ENCODE measurements at regions not wholly inside any gene's neighbourhood (a gene's known extent, or its start where the extent isn't known, plus 50 kb on each side); places are given as distances from the start of the nearest gene placed in this dataset.

- TF ChIP-seq JUND (IDR thresholded peaks at IDR 0.05) = no peak
- no peak for TF ChIP-seq MAX (IDR thresholded peaks at IDR 0.05)
- no peak for TF ChIP-seq SP1 (IDR thresholded peaks at IDR 0.05; ENCODE audit: low read depth)
- no peak for TF ChIP-seq YY1 (IDR thresholded peaks at IDR 0.05; ENCODE audit: extremely low read depth, insufficient replicate concordance, low read depth, low read length)
- no peak for TF ChIP-seq ZNF274 (IDR thresholded peaks at IDR 0.05; ENCODE audit: low read depth, low read length)
- TF ChIP-seq CBX3 (IDR thresholded peaks at IDR 0.05; ENCODE audit: low read depth) = no peak
- TF ChIP-seq ZBTB33 (IDR thresholded peaks at IDR 0.05; ENCODE audit: extremely low read depth, insufficient replicate concordance, low read length) = no peak
- no peak for TF ChIP-seq SIN3A (IDR thresholded peaks at IDR 0.05; ENCODE audit: low read depth)
- TF ChIP-seq EGR1 (IDR thresholded peaks at IDR 0.05; ENCODE audit: low read depth) = no peak
- no peak for TF ChIP-seq SRF (IDR thresholded peaks at IDR 0.05; ENCODE audit: low read depth)
- TF ChIP-seq EZH2phosphoT487 (IDR thresholded peaks at IDR 0.05; ENCODE audit: borderline replicate concordance) = no peak
- no peak for TF ChIP-seq RAD21 (IDR thresholded peaks at IDR 0.05; ENCODE audit: low read depth)
- no peak for TF ChIP-seq TCF7L2 (IDR thresholded peaks at IDR 0.05; ENCODE audit: borderline replicate concordance, extremely low read depth, insufficient read depth, insufficient read length)
- TF ChIP-seq REST (IDR thresholded peaks at IDR 0.05; ENCODE audit: low read depth) = no peak
- TF ChIP-seq ATF3 (IDR thresholded peaks at IDR 0.05) = no peak
- TF ChIP-seq CTCF (IDR thresholded peaks at IDR 0.05 in 2 of 3, conservative IDR thresholded peaks at IDR 0.05 in 1 of 3; ENCODE audit: borderline replicate concordance in 1 of 3, insufficient read depth in 1 of 3, low read depth in 2 of 3, low read length in 2 of 3) = no peak
- Histone ChIP-seq H3K9me2 (ENCODE audit: insufficient read depth) (no peaks in the 10 kb centered on the region), H2AFZ (ENCODE audit: low read depth, low read length, poor library complexity, severe bottlenecking) (no peak overlapping the region), H3K9ac (ENCODE audit: low read length) (no peak overlapping the region), H4K20me1 (ENCODE audit: insufficient read depth) (no peaks in the 10 kb centered on the region), H3K27me3 (ENCODE audit: insufficient read depth, low read length) (no peaks in the 10 kb centered on the region), H3K79me2 (ENCODE audit: insufficient read depth, low read length) (no peaks in the 10 kb centered on the region), H3K4me3 (replicated peaks in 1 of 2; ENCODE audit: low read depth in 1 of 2, low read length in 2 of 2) (no peak overlapping the region), H3K27ac (ENCODE audit: low read depth, low read length) (no peak overlapping the region), H3K9me3 (ENCODE audit: control insufficient read depth in 1 of 2, insufficient read depth in 1 of 2, low read depth in 1 of 2, low read length in 2 of 2) (no peaks in the 10 kb centered on the region), H3K4me1 (ENCODE audit: control insufficient read depth in 1 of 2, insufficient read depth in 2 of 2, low read length in 2 of 2) (peaks cover 0 to 7% of the 10 kb centered on the region in 2 experiments; a peak in 2 of 4 replicates), H3K4me2 (ENCODE audit: low read length) (no peak overlapping the region), H3K36me3 (ENCODE audit: control insufficient read depth in 1 of 2, insufficient read depth in 2 of 2, low read length in 2 of 2) (no peaks in the 10 kb centered on the region)
- BruUV-seq (replicated peaks) = no TSS peak
- ChIA-PET CTCF (interaction anchor here (1.0 kb wide), 1 partner anchor 34 kb away, joined by 3 read pairs; no protein-coding TSS in a partner anchor), RAD21 (ENCODE audit: low non-redundant PET in 1 of 2, low total read pairs in 2 of 2, uncharacterized antibody in 2 of 2, unreplicated experiment in 2 of 2) (no interaction called here), POLR2A (interaction anchor here (1.2 kb wide), 1 partner anchor 62 kb away, joined by 4 read pairs; no protein-coding TSS in a partner anchor)
- DNase-seq (ENCODE audit: low read depth, low spot score) (no peak), ATAC-seq (no peak)
- intact Hi-C loops (cut with micrococcal nuclease) = no loop called here
Measured at GRCh38 chr15:88982946-88983342, 69.8 kb upstream of the MFGE8 start.
